HG03135 (cell line): ENCODE measurements at regions not wholly inside any gene's neighbourhood (a gene's known extent, or its start where the extent isn't known, plus 50 kb on each side); places are given as distances from the start of the nearest gene placed in this dataset.
"Not testable (repeated sequence)": the region's sequence is repeated elsewhere in the genome, so short reads cannot be mapped to it uniquely, and the experiment has no call there.

Source experiments
- ATAC-seq: cut with Tn5 transposase; IDR thresholded peaks from one replicate; pipeline ENCODE4 v1.9.1; 2021; ENCODE audit warnings: mild to moderate bottlenecking, moderate library complexity; ENCODE audit not compliant: unreplicated experiment

DNA sequence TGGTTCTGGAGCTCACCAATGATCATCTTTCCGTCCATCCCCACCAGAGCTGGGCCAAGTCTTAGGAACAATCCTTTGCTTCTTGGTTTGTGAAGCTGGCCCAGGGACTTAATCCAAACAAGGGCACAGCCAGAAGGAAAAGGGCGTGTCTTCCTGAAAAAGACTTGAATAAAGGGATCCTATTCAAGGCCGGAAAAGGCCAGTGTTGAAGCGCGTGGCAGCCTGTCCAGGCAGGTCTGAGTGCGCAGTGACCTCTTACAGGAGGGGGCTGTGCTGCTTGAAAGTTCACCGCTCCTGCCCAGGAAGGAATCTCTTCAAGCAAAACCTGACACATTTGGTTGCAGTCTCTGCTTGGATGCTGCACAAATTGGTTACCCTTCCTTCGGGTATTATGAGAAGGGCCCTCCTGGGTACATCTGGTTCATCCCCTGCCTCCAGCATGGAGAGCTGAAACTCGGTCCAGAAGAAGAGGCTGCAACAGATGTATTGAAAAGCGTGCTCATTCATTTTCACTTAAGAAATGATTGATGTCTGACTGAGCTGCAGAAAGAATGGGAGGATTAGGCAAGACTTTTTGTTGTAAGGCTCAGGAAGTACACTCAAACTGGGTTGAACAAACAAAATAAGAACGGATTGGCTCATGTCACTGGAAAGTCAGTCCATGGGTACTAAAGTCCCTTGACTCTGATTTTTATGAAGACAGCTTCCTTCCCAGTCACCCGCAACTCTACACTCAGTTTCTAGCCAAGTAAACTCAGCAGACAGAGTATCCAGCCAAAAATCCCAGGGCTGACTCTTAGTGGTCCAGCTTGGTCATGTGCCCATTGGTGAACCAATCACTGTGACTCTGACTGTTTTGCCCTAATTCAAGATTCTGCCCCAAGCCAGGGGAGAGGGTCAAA lies 136.3 kb downstream of the TFAP2C start:
- ATAC-seq = no peak

DNA sequence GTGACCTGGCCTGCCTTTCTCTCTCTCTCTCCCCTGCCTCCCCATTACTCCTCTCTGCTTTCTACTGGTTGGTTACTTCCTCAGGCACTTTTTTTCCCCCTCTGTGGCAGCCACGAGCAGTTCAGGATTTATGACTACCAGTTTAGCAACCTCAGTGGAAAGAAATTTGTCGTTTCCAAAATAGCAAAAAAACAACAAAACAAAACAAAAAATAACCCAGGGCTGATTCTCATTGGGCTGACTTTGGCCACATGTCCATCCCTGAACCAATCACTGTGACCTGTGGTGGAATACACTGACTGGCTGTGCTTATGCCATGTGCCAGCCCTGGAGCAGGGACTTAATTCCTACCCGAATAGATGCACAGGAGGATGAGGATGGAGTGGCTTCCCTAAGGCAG lies 137.4 kb downstream of the TFAP2C start:
- ATAC-seq = no peak

DNA sequence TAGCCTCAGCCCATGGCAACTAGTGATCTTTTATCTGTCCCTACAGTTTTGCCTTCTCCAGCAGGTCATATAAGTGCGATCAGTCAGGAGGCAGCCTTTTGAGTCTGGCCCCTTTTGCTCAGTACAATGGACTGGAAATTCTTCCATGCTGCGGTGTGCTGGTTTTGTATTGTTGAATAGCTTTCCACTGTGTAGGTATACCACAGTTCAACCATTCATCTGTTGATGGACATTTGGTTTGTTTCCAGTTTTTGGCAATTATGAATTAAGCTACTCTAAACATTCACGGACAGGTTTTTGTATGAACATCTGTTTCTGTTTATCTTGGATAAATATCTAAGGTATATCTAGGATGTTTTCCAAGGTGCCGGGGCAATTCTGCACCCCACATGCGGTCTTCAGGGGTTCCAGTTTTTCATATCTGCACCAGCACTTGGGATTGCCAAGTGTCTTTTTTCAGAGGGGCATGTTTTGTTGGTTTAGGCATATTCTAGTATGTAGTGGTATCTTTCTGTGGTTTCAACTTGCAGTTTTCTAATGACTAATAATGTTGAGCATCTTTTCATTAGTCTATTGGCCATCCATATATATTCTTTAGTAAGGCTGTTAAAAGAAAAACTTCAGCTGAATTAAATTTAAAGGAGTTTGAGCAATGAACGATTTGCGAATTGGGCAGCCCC lies 141.0 kb downstream of the TFAP2C start:
- no peak for ATAC-seq

DNA sequence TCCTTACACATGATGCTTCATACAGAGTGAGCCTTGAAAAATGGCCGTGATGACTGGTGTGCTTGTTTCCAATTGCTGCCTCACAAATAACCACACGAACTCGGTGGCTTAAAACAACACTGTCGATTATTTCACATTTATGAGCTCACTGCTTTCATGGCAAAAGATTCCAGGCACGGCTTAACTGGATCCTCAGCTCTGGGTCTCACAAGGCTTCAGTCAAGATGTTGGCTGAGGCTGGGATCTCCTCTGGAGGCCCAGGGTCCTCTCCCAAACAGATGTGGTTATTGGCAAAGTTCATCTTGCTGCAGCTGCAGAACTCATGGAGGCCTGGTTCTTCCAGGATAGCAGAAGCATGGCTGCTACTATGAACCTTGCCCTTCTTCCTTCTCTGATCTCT lies 144.6 kb downstream of the TFAP2C start:
- no peak for ATAC-seq

DNA sequence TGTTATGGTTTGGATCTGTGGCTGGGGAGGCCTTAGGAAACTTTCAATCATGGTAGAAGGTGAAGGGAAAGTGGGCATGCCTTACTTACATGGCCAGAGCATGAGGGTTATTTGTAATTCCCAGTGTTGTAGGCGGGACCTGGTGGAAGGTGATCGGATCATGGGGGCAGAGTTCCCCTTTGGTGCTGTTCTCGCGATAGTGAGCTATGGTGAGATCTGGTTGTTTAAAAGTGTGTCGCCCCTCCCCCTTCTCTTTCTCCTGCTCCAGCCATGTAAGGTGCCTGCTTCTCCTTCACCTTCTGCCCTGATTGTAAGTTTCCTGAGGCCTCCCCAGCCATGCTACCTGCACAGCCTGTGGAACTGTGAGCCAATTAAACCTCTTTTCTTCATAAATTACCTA lies 145.8 kb downstream of the TFAP2C start:
- ATAC-seq = no peak

DNA sequence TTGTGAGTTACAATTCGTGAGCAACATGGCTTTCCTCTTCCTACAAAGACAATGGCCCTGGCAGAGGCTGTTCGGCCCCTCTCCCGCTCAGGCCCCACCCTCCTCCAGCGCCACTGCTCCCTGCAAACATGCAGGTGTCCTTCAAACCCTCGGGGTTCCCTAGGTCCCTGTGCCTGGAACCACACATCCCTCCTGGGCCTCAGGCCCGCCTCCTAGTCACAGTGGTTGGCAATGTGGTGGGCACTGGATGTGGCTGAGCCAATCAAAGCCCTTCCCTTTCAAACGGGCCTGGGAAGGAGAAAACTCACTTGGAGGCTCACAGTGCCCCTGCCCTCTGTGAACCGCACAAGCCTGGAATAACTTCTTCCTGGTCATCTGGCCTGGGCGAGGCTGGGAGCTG lies 147.2 kb downstream of the TFAP2C start:
- no peak for ATAC-seq

DNA sequence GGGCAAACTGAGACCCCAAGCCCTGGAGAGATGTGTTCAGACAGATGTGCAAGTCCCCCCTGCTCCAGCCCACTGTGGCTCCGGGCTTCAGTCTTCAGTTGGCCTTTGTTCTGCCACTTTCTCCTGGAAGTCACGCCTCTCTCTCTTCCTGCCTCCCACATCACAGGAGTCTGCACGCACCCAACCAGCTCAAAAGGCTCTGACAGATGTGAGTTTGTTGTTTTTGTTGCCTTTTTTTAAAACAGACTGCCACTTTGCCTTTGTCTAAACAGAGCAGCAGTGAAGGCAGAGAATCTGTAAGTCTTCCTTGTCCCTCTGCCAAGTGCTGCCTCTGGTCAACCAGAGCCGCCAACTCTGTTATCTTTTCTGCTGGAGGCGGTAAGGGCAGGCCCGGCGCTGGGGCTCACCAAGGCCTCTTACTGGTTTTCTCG lies 149.7 kb downstream of the TFAP2C start:
- ATAC-seq = no peak

DNA sequence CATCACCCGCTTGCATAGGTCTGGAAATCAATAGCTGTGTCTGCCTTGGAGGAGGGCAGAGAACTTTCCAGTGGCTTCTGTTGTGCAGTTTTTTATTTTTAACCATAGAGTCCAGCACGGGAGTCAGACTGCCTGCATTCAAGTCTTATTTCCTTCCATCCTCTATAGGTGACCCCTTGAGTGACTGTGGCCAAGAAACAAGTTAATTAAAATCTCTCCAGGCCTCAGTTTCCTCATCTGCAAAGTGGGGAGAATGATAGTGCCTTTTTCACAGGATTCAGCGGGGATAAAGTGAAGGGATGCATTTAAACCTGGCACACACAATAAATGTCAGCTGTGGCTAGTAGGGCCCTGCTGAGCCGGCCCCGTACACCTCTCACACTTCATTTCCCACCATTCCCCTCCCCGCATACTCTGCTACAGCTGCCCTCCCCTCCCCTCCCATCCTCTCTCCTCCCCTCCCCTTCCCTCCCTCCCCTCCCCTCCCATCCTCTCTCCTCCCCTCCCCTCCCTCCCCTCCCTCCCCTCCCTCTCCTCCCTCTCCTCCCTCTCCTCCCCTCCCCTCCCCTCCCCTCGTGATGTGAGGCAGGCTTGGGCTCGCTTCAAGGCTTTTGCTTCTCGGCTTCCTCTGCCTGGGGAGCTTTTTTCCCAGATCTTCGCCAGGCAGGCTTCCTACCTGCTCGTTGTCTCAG lies 150.5 kb downstream of the TFAP2C start:
- no peak for ATAC-seq

DNA sequence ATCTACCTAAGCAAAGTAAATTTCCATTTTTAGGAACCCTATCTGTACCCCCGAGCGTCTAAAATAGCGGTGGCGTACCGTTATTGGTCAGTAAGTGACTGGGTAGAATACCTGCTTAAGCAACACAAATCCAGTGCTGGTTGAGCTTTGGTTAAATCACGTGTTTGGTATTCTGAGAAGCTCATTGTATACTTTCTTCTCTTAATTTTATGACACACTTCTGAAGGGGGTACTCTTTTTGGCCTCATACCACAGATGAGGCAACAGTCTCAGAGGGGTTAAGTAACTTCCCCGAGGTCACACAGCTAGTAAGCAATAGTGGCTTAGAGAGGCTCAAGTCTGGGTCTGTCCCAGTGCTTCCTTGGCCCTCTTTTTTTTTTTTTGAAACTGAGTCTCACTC lies 151.2 kb downstream of the TFAP2C start:
- ATAC-seq = no peak

DNA sequence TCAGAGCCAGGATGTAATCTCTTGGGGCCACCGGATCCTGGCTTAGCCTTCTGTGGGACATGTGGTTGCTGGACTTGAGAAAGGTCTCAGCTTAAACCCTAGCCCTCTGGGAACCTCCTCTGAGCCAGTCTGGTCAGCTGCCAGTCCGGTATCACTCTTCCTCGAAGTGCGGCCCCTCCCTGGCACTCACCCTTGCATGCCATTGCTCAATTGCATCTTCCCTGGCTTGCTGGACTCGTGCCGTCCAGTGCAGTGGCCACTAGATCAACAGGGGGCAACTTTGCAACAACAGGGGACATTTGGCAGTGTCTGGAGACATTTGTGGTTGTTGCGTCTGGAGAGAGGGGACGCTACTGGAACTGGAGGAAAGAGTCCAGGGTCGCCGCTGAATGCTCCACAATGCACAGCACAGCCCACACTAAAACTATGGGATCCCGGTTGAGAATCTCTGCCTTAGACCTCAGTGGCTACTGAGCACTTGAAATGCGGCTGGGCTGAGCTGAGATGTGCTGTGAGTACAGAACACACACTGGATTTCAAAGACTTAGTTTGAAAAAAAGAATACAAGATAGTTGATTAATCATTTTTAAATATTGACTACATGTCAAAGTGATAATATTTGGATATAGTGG lies 152.1 kb downstream of the TFAP2C start:
- ATAC-seq = no peak

DNA sequence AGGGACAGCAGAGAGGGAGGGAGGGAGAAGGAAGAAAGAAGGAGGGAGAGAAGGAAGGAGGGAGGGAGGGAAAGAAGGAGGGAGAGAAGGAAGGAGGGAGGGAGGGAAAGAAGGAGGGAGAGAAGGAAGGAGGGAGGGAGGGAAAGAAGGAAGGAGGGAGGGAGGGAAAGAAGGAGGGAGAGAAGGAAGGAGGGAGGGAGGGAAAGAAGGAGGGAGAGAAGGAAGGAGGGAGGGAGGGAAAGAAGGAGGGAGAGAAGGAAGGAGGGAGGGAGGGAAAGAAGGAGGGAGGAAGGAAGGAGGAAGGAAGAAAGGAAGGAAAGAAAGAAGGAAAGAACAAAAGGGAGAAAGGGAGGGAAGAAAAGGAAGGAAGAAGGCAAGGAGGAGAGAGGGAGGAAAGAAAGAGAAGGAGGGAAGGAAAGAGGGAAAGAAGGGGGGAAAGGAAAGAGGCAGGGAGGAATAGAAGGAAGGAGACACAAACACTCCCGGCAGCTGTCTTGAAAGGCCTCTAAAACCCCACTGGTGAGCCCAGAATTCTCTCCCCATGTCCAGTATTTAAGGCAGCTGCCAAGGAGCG lies 153.0 kb downstream of the TFAP2C start:
- not testable (repeated sequence) for ATAC-seq

DNA sequence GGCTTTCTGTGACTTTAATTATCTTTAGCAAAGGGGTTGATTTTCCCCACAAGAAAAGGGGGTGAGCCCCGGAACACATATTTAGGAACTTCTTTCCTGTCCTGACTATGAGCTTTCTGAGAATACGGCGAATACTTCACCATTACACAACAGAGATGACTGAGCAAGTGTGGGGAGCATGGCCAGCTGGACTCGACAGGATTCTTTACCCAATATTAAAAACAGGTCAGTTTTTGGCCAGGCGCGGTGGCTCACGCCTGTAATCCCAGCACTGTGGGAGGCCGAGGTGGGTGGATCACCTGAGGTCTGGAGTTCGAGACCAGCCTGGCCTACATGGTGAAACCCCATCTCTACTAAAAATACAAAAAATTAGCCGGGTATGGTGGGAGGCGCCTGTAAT lies 153.7 kb downstream of the TFAP2C start:
- not testable (repeated sequence) for ATAC-seq

DNA sequence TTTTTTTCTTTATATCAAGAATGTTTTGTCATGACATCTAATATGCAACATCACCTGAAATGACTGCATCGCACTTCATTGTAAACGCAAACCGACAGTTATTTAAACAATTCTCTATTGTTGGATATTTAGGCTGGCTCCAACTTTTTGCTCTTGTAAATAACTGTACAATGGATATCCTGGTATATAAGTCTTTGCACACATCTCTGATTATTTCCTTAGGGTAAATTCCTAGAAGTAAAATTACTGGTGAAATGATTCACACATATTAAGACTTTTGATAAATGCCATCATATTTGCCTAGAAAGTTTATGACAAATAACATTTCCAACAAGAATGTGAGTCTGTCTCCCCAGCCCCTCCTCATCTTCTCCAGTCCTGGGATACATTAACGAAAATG lies 154.7 kb downstream of the TFAP2C start:
- no peak for ATAC-seq

DNA sequence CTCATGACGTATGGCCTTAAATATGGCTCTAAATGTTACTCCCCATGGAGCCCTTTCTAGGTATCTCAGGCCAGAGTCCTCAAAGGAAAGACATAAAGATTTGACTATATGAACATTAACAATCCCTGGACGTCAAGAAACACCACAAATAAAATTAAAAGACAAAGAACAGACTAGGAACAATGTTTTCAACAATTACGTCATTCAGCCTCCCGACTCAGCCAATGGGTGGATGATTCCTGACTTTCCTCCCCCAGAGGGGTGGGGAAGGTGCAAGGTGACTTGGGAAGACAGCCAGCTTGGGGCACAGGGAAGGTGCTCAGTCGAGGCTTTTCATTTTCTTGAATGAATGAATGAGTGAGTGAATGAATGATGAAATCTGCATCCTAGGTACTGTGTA lies 157.4 kb downstream of the TFAP2C start:
- ATAC-seq = no peak

DNA sequence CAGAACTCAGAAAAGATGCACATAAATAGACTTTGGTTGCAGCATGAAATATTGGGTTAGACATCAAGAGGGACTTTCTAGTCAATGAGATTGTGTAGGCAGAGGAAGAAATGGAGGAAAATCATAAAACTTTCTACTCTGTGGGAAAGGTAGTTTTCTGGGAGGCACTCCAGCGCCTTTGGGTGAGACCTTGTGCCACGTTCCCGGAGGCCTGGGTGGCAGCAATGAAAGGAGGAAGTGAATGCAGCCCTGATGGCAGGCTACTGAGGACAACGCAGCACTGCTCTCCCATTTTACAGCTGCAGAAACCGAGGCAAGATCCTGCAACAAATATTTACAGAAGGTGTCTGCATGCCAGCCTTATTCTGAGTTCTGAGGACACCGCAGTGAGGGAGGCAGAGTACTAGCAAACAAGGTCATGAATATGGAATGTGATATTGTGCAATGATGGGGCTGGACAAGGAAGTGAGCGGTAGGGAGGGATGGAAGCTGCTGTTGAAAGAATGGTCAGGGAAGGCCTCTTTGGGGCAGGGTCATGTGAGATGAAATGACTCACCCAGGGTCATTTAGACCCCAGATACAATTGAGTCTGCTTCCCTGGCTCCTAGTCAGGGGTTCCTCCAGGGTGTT lies 159.1 kb downstream of the TFAP2C start:
- ATAC-seq = no peak

DNA sequence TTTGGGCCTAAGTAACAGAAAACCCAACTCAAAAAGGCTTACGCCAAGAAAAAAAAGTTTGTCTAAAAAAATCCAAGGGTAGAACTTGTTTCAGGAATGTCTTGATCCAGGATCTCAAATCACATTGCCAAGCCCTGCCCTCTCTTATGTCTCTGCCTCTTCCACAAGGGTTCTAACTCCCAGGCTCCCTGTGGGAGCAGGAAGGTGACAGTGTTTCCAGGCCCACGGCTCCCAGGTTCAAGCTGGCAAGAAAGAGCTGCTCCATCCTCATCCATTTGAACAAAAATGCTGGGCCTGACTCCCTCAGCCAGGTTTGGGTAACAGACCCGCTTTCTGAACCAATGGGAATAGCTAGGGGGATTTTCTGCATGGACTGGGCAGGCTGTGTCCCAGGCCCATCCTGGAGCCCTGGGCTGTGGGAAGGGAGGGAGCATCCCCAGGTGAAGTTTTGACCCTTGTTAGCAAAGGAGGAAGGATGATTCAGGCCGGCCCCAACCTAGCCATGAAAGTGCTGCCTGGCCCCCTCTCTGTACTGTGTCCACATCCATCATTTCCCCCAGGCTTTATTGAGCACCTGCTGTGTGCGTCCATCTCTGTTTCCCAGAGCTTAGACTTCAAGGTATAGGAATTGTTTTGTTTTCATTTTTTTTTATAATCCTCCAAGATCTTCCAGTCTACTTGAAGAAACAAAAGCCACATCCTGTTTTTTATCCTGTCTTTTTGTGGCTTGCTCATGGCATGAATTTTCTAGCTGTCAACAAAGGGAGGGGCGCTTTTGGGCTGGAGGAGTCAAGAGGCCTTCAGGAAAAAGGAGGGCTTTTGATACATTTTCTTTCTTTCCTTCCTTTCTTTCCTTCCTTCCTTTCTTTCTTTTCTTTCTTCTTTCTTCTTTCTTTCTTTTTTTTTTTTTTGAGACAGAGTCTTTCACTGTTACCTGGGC lies 159.8 kb downstream of the TFAP2C start:
- ATAC-seq = no peak

DNA sequence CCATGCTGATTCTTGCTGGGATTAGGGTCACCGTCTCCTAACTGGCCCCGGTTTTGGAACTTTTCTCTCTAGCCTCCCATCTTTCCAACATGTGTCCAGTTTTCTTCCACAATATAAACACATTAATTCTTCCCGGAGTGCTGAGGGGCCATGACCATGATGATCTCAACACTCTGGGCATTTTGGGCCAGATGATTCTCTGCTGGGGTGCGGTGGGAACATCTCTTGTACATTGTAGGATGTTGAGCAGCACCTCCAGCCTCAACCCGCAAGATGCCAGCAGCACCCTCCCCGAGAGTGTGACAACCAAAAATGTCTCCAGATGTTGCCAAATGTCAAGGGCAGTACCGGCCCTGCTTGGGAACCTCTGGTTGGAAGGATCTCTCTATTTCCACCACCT lies 164.8 kb downstream of the TFAP2C start:
- ATAC-seq = no peak

DNA sequence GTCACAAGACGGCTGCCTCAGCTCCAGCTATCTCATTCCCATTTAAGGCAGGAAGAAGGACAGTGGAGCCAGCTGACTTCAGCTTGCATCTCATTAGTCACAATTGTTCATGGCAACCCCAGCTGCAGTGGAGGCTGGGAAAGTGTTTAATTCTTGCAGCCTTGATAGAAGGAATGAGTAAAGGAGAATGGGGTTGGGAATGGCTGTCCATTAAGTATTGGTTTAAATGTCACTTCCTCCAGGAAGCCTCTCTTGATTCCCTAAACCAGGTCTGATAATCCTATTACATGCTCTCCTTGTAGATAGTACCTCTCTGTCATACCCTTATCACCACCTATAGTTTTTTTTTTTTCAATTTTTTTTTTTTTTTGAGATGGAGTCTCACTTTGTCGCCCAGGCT lies 166.4 kb downstream of the TFAP2C start:
- ATAC-seq = no peak

DNA sequence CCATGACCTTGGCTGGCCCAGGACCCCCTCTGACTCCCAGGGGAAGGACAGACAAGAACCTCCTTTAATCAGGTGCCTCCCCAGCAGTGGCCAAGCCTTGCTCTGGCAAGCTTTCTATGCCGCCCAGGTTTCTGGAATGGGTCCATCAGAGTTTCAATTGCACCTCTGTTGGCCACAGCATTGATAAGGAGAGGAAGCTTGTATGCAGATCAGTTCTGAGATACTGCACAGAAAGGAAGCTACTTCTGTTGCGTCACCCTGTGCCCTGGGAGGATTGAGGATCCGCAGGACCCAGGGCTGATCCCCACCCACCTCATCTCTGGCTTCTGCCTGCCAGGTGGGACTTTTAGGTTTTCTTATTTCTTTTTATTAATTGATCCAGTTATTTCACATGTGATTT lies 167.2 kb downstream of the TFAP2C start:
- ATAC-seq = no peak
